ENCODE measurements at regions not wholly inside any gene's neighbourhood (a gene's known extent, or its start where the extent isn't known, plus 50 kb on each side); places are given as distances from the start of the nearest gene placed in this dataset.

GRCh38 chrX:142499992-142500391 is 294.9 kb upstream of the MAGEC2 start:
- Histone ChIP-seq H3K4me2 (ENCODE audit: low read depth, low read length) (no peak overlapping the region), H3K36me3 (replicated peaks in 1 of 2; ENCODE audit: control insufficient read depth in 1 of 2, insufficient read depth in 2 of 2, low read length in 2 of 2) (no peaks in the 10 kb centered on the region), H3K9me3 (ENCODE audit: low read length) (peaks cover 32% of the 10 kb centered on the region; the same call in 1 of the 2 replicates), H3K79me2 (ENCODE audit: insufficient read depth, low read length) (no peaks in the 10 kb centered on the region), H3K4me1 (ENCODE audit: insufficient read depth, low read length) (no peaks in the 10 kb centered on the region), H3K4me3 (replicated peaks in 1 of 3; ENCODE audit: insufficient read depth in 1 of 3, low read depth in 2 of 3, low read length in 3 of 3) (no peak overlapping the region), H3K27ac (ENCODE audit: extremely low read length, insufficient read depth, low read length) (no peak overlapping the region), H3K9ac (ENCODE audit: insufficient read depth, low read depth, low read length) (no peak overlapping the region), H4K20me1 (ENCODE audit: insufficient read depth, low read length) (no peaks in the 10 kb centered on the region), H2AFZ (ENCODE audit: low read length) (no peak overlapping the region), H3K27me3 (ENCODE audit: control insufficient read depth in 1 of 2, insufficient read depth in 2 of 2, low read length in 2 of 2) (no peaks in the 10 kb centered on the region)
- DNase-seq (ENCODE audit: low spot score): no peak
- POLR2A ChIA-PET: no interaction called here
- TF ChIP-seq FOXO4 (CRISPR knock-in tag; conservative IDR thresholded peaks at IDR 0.05) (no peak), GATA4 (IDR thresholded peaks at IDR 0.05; ENCODE audit: borderline replicate concordance, low read depth) (no peak), PBX3 (CRISPR knock-in tag; IDR thresholded peaks at IDR 0.05; ENCODE audit: borderline replicate concordance) (no peak), ZNF782 (CRISPR knock-in tag; IDR thresholded peaks at IDR 0.05; ENCODE audit: borderline replicate concordance) (no peak), AHR (CRISPR knock-in tag; IDR thresholded peaks at IDR 0.05) (no peak)
- TF ChIP-seq, protein P1, sequence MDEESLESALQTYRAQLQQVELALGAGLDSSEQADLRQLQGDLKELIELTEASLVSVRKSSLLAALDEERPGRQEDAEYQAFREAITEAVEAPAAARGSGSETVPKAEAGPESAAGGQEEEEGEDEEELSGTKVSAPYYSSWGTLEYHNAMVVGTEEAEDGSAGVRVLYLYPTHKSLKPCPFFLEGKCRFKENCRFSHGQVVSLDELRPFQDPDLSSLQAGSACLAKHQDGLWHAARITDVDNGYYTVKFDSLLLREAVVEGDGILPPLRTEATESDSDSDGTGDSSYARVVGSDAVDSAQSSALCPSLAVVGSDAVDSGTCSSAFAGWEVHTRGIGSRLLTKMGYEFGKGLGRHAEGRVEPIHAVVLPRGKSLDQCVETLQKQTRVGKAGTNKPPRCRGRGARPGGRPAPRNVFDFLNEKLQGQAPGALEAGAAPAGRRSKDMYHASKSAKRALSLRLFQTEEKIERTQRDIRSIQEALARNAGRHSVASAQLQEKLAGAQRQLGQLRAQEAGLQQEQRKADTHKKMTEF (CRISPR knock-in tag; IDR thresholded peaks at IDR 0.05): no peak
- TF ChIP-seq, protein P2, sequence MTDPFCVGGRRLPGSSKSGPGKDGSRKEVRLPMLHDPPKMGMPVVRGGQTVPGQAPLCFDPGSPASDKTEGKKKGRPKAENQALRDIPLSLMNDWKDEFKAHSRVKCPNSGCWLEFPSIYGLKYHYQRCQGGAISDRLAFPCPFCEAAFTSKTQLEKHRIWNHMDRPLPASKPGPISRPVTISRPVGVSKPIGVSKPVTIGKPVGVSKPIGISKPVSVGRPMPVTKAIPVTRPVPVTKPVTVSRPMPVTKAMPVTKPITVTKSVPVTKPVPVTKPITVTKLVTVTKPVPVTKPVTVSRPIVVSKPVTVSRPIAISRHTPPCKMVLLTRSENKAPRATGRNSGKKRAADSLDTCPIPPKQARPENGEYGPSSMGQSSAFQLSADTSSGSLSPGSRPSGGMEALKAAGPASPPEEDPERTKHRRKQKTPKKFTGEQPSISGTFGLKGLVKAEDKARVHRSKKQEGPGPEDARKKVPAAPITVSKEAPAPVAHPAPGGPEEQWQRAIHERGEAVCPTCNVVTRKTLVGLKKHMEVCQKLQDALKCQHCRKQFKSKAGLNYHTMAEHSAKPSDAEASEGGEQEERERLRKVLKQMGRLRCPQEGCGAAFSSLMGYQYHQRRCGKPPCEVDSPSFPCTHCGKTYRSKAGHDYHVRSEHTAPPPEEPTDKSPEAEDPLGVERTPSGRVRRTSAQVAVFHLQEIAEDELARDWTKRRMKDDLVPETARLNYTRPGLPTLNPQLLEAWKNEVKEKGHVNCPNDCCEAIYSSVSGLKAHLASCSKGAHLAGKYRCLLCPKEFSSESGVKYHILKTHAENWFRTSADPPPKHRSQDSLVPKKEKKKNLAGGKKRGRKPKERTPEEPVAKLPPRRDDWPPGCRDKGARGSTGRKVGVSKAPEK (CRISPR knock-in tag; IDR thresholded peaks at IDR 0.05; ENCODE audit: borderline replicate concordance): no peak
- ATAC-seq: no peak
- WGBS (ENCODE audit: low lambda C conversion rate): 32% methylated on average over 3 of the region's 3 CpGs
- intact Hi-C loops (cut with micrococcal nuclease; ENCODE audit: unreplicated experiment) (no loop called here), in situ Hi-C loops (cut with HindIII; ENCODE audit: extremely low pct_ligation_motif_present, low pct_unique_long_range_greater_than_20kb) (no loop called here)
- no TSS peak for BruUV-seq (replicated peaks)
- CTCF ChIA-PET (ENCODE audit: low intra/inter-chr PET ratio, low total read pairs): no interaction called here
- FAIRE-seq: no peak

All from HepG2 (cell line).